Naive thymus-derived CD8-positive, alpha-beta T cell (primary cell): ENCODE measurements at regions not wholly inside any gene's neighbourhood (a gene's known extent, or its start where the extent isn't known, plus 50 kb on each side); places are given as distances from the start of the nearest gene placed in this dataset.

Source experiments
- ATAC-seq, 2 donors: fragments of 150-1000 bp; cut with Tn5 transposase in 1 of 2; sonication (Bioruptor Pico), chemical (Tn5 transposase) in 1 of 2; 1 replicate in 1 of 2; 2 replicates in 1 of 2; pipeline ENCODE4 v1.10.0; 2021; ENCODE audit warnings: mild to moderate bottlenecking in 2 of 2, moderate library complexity in 2 of 2
- POLR2A ChIA-PET: fragments of 350-600 bp; sonication (Branson Sonifier 250); formaldehyde crosslinking; loops from one replicate; lab custom pipeline; 2021; ENCODE audit warnings: antibody characterized with exemption; lab: Charles Lee
- DNase-seq, 10 donors: peaks; one replicate each; pipeline versions ENCODE4 v3.0.0 to v3.0.0-alpha.2; 2020 to 2022
- H3K27ac Mint-ChIP-seq, 10 donors: one replicate each; pipeline ENCODE4 v1.8.0; 2020 to 2022; ENCODE audit warnings: mild to moderate bottlenecking in 10 of 10, mixed read lengths in 10 of 10, moderate library complexity in 4 of 10, inconsistent platforms in 1 of 10
- H3K27me3 Mint-ChIP-seq, 5 donors: one replicate each; pipeline ENCODE4 v1.8.0; 2021 to 2022; ENCODE audit warnings: mixed read lengths in 5 of 5
- H3K36me3 Mint-ChIP-seq, 3 donors: one replicate each; pipeline ENCODE4 v1.8.0; 2020 to 2022; ENCODE audit warnings: mixed read lengths in 3 of 3, mild to moderate bottlenecking in 2 of 3, inconsistent platforms in 1 of 3
- H3K4me1 Mint-ChIP-seq, 4 donors: one replicate each; pipeline ENCODE4 v1.8.0; 2021 to 2022; ENCODE audit warnings: mixed read lengths in 4 of 4
- H3K4me3 Mint-ChIP-seq, 10 donors: one replicate each; pipeline ENCODE4 v1.8.0; 2020 to 2022; ENCODE audit warnings: mild to moderate bottlenecking in 10 of 10, mixed read lengths in 10 of 10, moderate library complexity in 6 of 10, inconsistent platforms in 1 of 10
- H3K9me3 Mint-ChIP-seq, 9 donors: one replicate each; pipeline ENCODE4 v1.8.0; 2020 to 2022; ENCODE audit warnings: mixed read lengths in 9 of 9, mild to moderate bottlenecking in 3 of 9, inconsistent platforms in 1 of 9, moderate library complexity in 1 of 9

DNA sequence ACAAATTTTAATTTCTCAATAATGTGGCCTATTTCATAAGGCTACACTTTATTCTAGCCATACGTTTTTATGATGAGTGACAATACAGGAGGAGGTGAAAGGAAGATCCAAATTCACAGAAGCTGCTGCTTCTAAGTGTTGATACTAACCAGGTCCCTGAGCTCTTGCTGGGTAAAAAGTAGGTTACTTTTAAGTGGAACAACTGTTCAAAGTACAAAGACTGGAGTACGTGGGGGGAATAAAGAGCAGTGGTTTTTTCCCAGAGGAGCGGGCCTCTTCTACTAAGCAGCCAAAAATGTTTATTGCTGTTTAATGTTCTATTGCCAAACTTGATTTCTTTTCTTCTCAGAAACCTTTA is 301.8 kb downstream of the AEBP2 start:
- no peak overlapping the region for H3K4me3 Mint-ChIP-seq
- H3K27me3 Mint-ChIP-seq = no peaks in the 10 kb centered on the region
- DNase-seq (no peak), ATAC-seq (no peak)
- H3K27ac Mint-ChIP-seq = peak overlapping the region in 1 of 10 donors; percentile 74
- H3K4me1 Mint-ChIP-seq = peaks cover 4 to 7% (median 5%) of the 10 kb centered on the region in 4 donors
- no peaks in the 10 kb centered on the region for H3K9me3 Mint-ChIP-seq
- POLR2A ChIA-PET = no interaction called here
- no peaks in the 10 kb centered on the region for H3K36me3 Mint-ChIP-seq

DNA sequence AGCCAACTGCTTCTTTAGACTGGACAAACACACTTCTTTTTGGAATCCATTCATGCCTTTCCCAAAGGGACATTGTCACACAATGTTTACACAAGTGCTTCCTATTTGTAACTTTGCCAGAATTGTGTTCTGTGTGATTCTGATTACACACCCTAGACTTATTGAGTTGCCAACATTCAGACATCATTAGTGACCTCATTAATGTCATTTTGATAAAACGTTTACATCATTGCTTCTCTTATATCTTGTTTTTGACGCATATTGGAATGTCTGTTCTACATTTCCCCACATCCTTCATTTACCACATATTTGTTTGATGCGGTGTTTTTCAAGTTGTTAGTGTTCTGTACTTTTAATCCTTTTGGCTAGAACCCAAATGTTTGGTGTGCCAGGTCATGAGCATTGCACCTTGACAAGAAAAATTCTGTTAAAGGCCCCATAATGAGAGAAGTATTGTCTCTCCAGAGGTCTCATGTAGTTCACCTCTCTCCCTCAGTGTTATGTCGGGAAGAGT is 305.5 kb downstream of the AEBP2 start:
- peaks cover 0 to 22% (median 8%) of the 10 kb centered on the region in 9 donors for H3K9me3 Mint-ChIP-seq
- peaks cover 4 to 7% (median 5%) of the 10 kb centered on the region in 4 donors for H3K4me1 Mint-ChIP-seq
- H3K27ac Mint-ChIP-seq = peak overlapping the region in 1 of 10 donors; percentile 53
- peaks cover 0 to 1% (median 0%) of the 10 kb centered on the region in 5 donors for H3K27me3 Mint-ChIP-seq
- POLR2A ChIA-PET = no interaction called here
- H3K36me3 Mint-ChIP-seq = peaks cover 3 to 11% (median 8%) of the 10 kb centered on the region in 3 donors
- no peak overlapping the region for H3K4me3 Mint-ChIP-seq
- ATAC-seq = peak in 1 of 2 donors; percentile 84
- peak in 3 of 10 donors; percentile 12 to 50 (median 49) for DNase-seq

DNA sequence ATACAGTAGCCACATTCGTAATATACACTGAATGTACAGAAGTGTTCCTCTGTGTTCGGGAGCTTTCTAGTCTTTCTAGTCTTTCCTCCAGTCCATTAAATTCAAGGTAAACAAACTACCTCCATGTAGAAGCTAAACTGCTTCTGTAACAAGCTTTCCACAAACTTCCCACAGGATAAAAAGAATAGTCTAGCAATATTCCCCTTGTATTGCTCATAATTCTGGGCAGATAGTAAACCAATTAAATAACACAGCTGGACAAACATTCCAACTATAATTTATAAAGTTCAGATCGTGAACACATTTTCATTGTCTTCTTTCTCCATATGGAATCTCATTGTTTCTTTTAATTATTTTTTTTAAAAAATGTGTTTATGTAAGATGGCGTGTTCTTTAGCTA is 307.2 kb downstream of the AEBP2 start:
- Mint-ChIP-seq H3K27me3 (peaks cover 0 to 4% (median 0%) of the 10 kb centered on the region in 5 donors), H3K4me1 (peaks cover 4 to 7% (median 5%) of the 10 kb centered on the region in 4 donors), H3K9me3 (peaks cover 0 to 29% (median 9%) of the 10 kb centered on the region in 9 donors), H3K4me3 (no peak overlapping the region), H3K27ac (no peak overlapping the region), H3K36me3 (peaks cover 3 to 17% (median 11%) of the 10 kb centered on the region in 3 donors)
- ATAC-seq (no peak), DNase-seq (no peak)
- POLR2A ChIA-PET = no interaction called here

DNA sequence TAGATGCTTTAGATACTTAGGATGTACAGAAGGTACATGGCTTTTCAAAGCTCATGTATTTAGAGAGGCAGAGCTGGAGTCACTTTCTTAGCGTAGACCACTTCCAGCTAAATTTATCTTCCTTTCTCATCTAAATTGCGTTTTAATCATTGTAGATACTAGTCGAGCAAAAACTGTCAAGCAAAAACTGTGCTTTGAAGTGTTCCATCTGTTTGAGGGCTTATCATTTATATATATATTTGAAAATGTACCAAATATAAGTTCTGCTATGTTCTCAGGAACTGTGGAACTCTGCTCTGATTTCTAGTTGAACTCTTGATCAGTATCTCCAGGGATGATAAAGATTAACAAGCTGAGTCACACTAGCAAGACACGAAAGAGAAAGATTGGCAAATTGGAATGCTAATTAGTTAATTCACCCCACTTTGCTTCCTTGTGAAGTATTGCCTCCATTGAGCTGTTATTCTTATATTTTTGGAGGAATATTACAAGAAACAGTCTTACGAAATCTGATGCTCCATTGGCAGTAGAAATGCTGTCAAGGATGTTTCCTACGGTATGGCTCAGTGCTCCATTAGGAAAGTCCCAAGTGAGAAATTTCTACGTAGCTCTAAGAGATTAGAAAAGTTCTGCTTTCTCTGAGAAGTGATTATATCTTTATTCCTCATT is 310.7 kb downstream of the AEBP2 start:
- Mint-ChIP-seq H3K4me1 (peaks cover under 1 to 2% (median under 1%) of the 10 kb centered on the region in 4 donors), H3K4me3 (no peak overlapping the region), H3K36me3 (peaks cover 3 to 35% (median 26%) of the 10 kb centered on the region in 3 donors), H3K9me3 (peaks cover 0 to 52% (median 24%) of the 10 kb centered on the region in 9 donors), H3K27ac (no peak overlapping the region), H3K27me3 (peaks cover 0 to 4% (median 0%) of the 10 kb centered on the region in 5 donors)
- POLR2A ChIA-PET = no interaction called here
- ATAC-seq = no peak
- DNase-seq = no peak

DNA sequence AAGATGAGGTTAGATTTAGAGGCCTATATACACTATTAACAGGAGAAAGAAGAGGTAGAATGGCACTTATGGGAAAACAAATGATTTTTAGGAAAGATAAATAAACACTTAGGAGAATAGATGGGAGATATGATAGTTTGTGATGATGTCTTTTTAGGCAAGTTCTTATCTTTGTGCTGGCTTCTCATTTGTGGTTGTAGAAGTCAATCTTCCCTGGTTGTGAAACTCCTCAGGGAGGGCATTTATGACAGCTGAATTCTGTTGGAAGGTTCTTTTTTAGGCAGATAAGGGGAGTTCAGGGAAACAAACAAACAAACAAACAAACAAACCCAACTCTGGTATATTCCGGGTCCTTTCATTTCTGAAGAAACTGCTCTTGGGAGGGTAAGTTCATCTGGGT is 311.8 kb downstream of the AEBP2 start:
- POLR2A ChIA-PET = no interaction called here
- no peak for ATAC-seq
- no peak overlapping the region for H3K27ac Mint-ChIP-seq
- H3K36me3 Mint-ChIP-seq = peaks cover 3 to 35% (median 26%) of the 10 kb centered on the region in 3 donors
- no peak overlapping the region for H3K4me3 Mint-ChIP-seq
- no peak for DNase-seq
- peaks cover 0 to 52% (median 24%) of the 10 kb centered on the region in 9 donors for H3K9me3 Mint-ChIP-seq
- H3K4me1 Mint-ChIP-seq = no peaks in the 10 kb centered on the region
- H3K27me3 Mint-ChIP-seq = peaks cover 0 to 4% (median 0%) of the 10 kb centered on the region in 5 donors

DNA sequence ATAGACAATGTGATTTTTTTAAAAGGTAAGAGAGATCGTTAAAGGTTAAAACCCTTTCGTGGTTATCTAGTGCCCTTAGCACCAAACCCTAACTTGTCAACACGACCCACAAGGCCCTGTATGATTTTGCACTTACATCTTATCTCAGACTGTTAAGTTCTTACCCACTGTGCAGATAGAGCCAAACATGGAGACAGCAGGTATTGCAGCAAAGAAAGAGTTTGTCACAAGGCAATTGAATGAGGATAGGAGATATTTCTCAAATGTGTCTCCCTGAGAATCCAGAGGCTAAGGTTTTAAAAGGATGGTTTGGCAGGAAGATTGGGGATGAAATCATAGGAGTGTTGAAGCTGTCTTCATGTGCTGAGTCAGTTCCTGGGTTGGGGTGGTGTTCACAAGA is 313.4 kb downstream of the AEBP2 start:
- Mint-ChIP-seq H3K27me3 (peaks cover 0 to 4% (median 0%) of the 10 kb centered on the region in 5 donors), H3K36me3 (peaks cover 3 to 35% (median 26%) of the 10 kb centered on the region in 3 donors), H3K4me3 (no peak overlapping the region), H3K27ac (no peak overlapping the region), H3K9me3 (peaks cover 0 to 49% (median 22%) of the 10 kb centered on the region in 9 donors), H3K4me1 (no peaks in the 10 kb centered on the region)
- no peak for ATAC-seq
- POLR2A ChIA-PET = no interaction called here
- no peak for DNase-seq

DNA sequence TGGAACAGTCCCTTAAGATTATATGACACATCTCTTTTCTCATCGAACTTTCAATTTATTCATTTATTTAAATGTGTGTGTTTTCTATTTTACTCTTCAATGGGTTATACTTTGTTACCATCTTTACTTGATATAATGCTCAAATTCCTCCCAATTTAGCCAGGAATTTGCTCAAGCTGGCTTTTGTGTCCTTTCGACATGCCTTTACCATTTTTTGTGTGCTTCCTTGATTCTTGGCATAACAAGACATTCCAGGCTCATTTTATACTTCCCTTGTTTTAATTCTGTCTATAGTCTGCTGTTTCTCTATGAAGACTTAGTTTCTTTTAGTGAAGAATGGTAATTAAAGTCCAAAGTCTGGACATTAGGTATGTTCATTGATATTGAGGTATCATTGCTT is 315.8 kb downstream of the AEBP2 start:
- Mint-ChIP-seq H3K36me3 (peaks cover 0 to 26% (median 15%) of the 10 kb centered on the region in 3 donors), H3K9me3 (peaks cover 0 to 31% (median 18%) of the 10 kb centered on the region in 9 donors), H3K27ac (no peak overlapping the region), H3K4me3 (no peak overlapping the region), H3K4me1 (peaks cover 0 to 2% (median 0%) of the 10 kb centered on the region in 4 donors), H3K27me3 (peaks cover 0 to 5% (median 0%) of the 10 kb centered on the region in 5 donors)
- POLR2A ChIA-PET = no interaction called here
- DNase-seq (no peak), ATAC-seq (no peak)

DNA sequence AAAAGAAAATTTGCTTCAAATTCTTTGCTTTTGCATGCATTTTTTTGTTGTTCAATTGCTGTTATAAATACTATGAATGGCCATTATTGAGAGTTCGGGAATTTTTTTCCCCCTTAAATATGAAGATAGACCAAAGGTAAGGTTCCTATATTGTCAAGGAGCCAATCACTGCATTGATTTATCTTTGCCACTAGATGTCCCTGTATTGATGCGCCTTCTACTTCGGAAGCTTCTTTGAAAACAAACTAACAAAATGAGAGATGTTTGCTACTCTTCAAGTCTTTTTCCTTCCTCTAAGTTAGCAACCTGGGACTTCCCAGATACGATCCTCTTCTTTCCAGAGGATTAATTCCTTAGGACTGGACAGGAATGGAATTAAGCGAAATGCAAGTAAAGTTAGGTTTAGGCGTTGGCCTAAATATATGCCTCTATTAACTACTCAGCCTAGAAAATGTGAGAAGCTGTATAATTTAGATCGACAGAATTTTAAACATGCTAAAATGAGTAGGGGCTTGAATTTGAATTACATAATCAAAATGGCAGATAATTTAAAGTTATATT is 318.1 kb downstream of the AEBP2 start:
- peaks cover 0 to 2% (median 0%) of the 10 kb centered on the region in 4 donors for H3K4me1 Mint-ChIP-seq
- no peak for DNase-seq
- peaks cover 0 to 7% (median 2%) of the 10 kb centered on the region in 5 donors for H3K27me3 Mint-ChIP-seq
- peaks cover 0 to 16% (median 15%) of the 10 kb centered on the region in 3 donors for H3K36me3 Mint-ChIP-seq
- no peak overlapping the region for H3K27ac Mint-ChIP-seq
- peaks cover 0 to 25% (median 14%) of the 10 kb centered on the region in 9 donors for H3K9me3 Mint-ChIP-seq
- ATAC-seq = no peak
- H3K4me3 Mint-ChIP-seq = no peak overlapping the region
- POLR2A ChIA-PET = no interaction called here

DNA sequence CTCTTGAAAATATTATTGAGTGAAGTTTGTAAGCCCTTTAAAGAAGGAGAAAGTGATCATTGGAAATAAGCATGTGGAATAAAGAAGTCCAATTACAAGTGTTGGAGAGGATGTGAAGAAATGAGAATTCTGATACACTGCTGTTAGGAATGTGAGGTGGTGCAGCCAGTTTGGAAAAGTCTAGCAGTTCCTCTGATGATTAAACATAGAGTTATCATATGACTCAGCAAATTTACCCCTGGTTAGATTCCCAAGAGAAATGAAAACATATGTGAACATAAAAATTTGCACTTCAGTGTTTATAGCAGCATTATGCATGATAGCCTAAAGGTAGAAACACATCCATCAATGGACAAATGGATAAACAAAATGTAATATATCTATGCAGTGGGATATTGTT is 319.9 kb downstream of the AEBP2 start:
- Mint-ChIP-seq H3K4me3 (no peak overlapping the region), H3K4me1 (peaks cover 0 to 2% (median 0%) of the 10 kb centered on the region in 4 donors), H3K9me3 (peaks cover 0 to 18% (median 3%) of the 10 kb centered on the region in 9 donors), H3K27me3 (peaks cover 0 to 7% (median 3%) of the 10 kb centered on the region in 5 donors), H3K27ac (no peak overlapping the region), H3K36me3 (no peaks in the 10 kb centered on the region)
- ATAC-seq (no peak), DNase-seq (no peak)
- POLR2A ChIA-PET = no interaction called here

DNA sequence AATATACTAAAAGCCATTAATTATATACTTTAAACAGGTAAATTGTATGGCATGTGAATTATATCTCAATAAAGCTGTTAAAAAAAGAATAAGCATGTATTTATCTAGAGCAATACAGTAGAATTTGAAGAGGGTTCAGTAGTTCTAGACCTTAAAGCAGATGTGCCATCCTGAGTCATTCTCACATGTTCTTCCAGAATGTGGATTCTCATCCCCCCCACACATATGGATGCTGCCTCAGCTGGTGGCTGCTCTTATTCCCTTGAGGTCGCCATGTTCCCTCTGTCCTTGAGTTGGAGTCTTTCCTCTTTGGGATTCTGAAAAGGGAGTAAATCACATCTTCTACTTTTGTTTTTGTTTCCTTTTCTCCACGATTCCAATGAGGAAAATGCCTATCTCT is 321.3 kb downstream of the AEBP2 start:
- Mint-ChIP-seq H3K27me3 (peaks cover 0 to 7% (median 3%) of the 10 kb centered on the region in 5 donors), H3K36me3 (peaks cover 0 to 7% (median 0%) of the 10 kb centered on the region in 3 donors), H3K4me3 (no peak overlapping the region), H3K27ac (no peak overlapping the region), H3K4me1 (peaks cover 0 to 2% (median 0%) of the 10 kb centered on the region in 4 donors), H3K9me3 (peaks cover 3 to 29% (median 9%) of the 10 kb centered on the region in 9 donors)
- POLR2A ChIA-PET = no interaction called here
- ATAC-seq (no peak), DNase-seq (no peak)

DNA sequence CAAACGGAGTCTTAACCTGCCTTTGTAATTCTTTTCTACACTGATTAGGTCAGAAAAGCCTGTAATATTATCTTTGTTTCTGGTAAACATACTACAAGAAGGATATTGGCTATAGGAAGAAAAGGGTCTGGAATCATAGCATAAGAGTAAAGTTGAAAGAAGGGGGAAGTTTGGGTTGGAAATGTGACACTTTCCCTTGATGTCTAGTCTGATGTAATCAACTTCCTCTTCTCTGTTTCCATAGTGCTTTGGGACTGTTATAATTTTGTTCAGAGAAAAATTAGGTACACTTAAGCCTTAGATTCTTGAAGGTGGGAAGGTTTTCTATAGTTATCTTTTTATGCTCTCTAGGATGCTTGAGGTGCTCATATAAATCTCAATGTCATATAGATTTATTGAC is 322.2 kb downstream of the AEBP2 start:
- no peak for DNase-seq
- Mint-ChIP-seq H3K27me3 (peaks cover 0 to 4% (median 3%) of the 10 kb centered on the region in 5 donors), H3K4me1 (peaks cover 0 to 2% (median 0%) of the 10 kb centered on the region in 4 donors), H3K36me3 (peaks cover 0 to 15% (median 0%) of the 10 kb centered on the region in 3 donors), H3K9me3 (peaks cover 7 to 36% (median 12%) of the 10 kb centered on the region in 9 donors), H3K27ac (no peak overlapping the region), H3K4me3 (no peak overlapping the region)
- no peak for ATAC-seq
- POLR2A ChIA-PET = no interaction called here

DNA sequence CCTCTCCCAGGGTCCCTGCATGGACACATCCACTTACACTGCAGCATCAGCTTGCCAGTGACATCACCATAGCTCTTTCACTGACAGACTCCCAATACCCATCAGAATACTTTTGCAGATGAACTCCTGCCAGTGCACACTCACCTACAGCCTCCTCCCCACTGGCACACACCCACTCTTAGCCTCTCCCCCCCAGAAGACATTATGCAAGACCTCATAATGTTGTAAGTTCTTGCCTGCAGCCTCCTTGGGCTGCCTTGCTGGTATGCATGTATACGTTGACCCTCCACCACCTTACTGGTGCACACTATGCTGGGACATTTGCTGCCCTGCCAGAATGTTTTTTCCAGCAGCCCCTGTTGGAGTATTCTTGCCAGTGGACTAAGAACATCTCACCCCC is 324.2 kb downstream of the AEBP2 start:
- H3K36me3 Mint-ChIP-seq = peaks cover 0 to 23% (median 0%) of the 10 kb centered on the region in 3 donors
- peaks cover 7 to 49% (median 17%) of the 10 kb centered on the region in 9 donors for H3K9me3 Mint-ChIP-seq
- no peak overlapping the region for H3K4me3 Mint-ChIP-seq
- no peak overlapping the region for H3K27ac Mint-ChIP-seq
- POLR2A ChIA-PET = no interaction called here
- H3K27me3 Mint-ChIP-seq = peaks cover 0 to 4% (median 3%) of the 10 kb centered on the region in 5 donors
- no peak for DNase-seq
- no peak for ATAC-seq
- peaks cover 0 to 2% (median 0%) of the 10 kb centered on the region in 4 donors for H3K4me1 Mint-ChIP-seq

DNA sequence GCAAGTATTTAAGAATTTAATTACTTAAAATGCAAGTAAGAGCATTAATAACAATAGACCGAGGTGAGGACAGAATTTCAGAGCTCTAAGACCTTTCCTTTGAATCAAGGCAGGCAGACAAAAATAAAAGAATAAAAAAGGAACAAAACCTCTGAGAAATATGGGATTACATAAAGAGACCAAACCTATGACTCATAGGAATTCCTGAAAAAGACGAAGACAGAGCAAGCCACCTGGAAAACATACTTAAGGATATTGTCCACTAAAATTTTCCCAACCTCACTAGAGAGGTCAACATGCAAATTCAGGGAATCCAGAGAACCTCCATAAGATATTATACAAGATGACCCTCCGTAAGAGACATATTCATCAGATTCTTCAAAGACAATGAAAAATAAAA is 325.1 kb downstream of the AEBP2 start:
- POLR2A ChIA-PET = no interaction called here
- peaks cover 0 to 23% (median 0%) of the 10 kb centered on the region in 3 donors for H3K36me3 Mint-ChIP-seq
- ATAC-seq = no peak
- H3K27ac Mint-ChIP-seq = no peak overlapping the region
- no peak for DNase-seq
- H3K4me3 Mint-ChIP-seq = no peak overlapping the region
- H3K4me1 Mint-ChIP-seq = peaks cover 0 to 2% (median 0%) of the 10 kb centered on the region in 4 donors
- peaks cover 7 to 49% (median 17%) of the 10 kb centered on the region in 9 donors for H3K9me3 Mint-ChIP-seq
- H3K27me3 Mint-ChIP-seq = peaks cover 0 to 4% (median 3%) of the 10 kb centered on the region in 5 donors
